ENCODE measurements at regions not wholly inside any gene's neighbourhood (a gene's known extent, or its start where the extent isn't known, plus 50 kb on each side); places are given as distances from the start of the nearest gene placed in this dataset.

GRCh38 chr2:219969508-219969907 lies 342.1 kb downstream of the SLC4A3 start:
- Histone ChIP-seq H3K36me3 (ENCODE audit: control insufficient read depth, insufficient read depth, low read length) (no peaks in the 10 kb centered on the region), H3K4me3 (ENCODE audit: low read depth, low read length) (no peak overlapping the region)

GRCh38 chr2:219973136-219973535 lies 345.7 kb downstream of the SLC4A3 start:
- H3K4me1 ChIP-seq (ENCODE audit: control insufficient read depth, insufficient read depth, low read length) = no peaks in the 10 kb centered on the region
- H3K4me3 ChIP-seq (ENCODE audit: low read depth, low read length) = no peak overlapping the region
- no peaks in the 10 kb centered on the region for H3K36me3 ChIP-seq (ENCODE audit: control insufficient read depth, insufficient read depth, low read length)
- peaks cover 2% of the 10 kb centered on the region; the same call in 1 of the 2 replicates for H3K9me3 ChIP-seq (ENCODE audit: control insufficient read depth, insufficient read depth, low read depth, low read length)
- H3K27me3 ChIP-seq (ENCODE audit: control insufficient read depth, insufficient read depth, low read length) = no peaks in the 10 kb centered on the region
- H3K9ac ChIP-seq (ENCODE audit: low read length) = no peak overlapping the region
- no peak overlapping the region for H3K27ac ChIP-seq (ENCODE audit: low read depth, low read length)

More at GRCh38 chr2:219969508-219969907, 342.1 kb downstream of the SLC4A3 start:
- peaks cover 2% of the 10 kb centered on the region; the same call in 1 of the 2 replicates for H3K9me3 ChIP-seq (ENCODE audit: control insufficient read depth, insufficient read depth, low read depth, low read length)
- peaks cover 2% of the 10 kb centered on the region; the same call in 1 of the 2 replicates for H3K27me3 ChIP-seq (ENCODE audit: control insufficient read depth, insufficient read depth, low read length)
- peaks cover 27% of the 10 kb centered on the region for H3K4me1 ChIP-seq (ENCODE audit: control insufficient read depth, insufficient read depth, low read length)
- no peak overlapping the region for H3K27ac ChIP-seq (ENCODE audit: low read depth, low read length)
- H3K9ac ChIP-seq (ENCODE audit: low read length) = no peak overlapping the region

GRCh38 chr2:219976871-219977270 lies 349.4 kb downstream of the SLC4A3 start:
- no peak overlapping the region for H3K27ac ChIP-seq (ENCODE audit: low read depth, low read length)

GRCh38 chr2:219980638-219981037 lies 353.2 kb downstream of the SLC4A3 start:
- Histone ChIP-seq H3K27ac (ENCODE audit: low read depth, low read length) (no peak overlapping the region), H3K9me3 (ENCODE audit: control insufficient read depth, insufficient read depth, low read depth, low read length) (peaks cover 3% of the 10 kb centered on the region; the same call in 1 of the 2 replicates), H3K4me1 (ENCODE audit: control insufficient read depth, insufficient read depth, low read length) (no peaks in the 10 kb centered on the region), H3K36me3 (ENCODE audit: control insufficient read depth, insufficient read depth, low read length) (no peaks in the 10 kb centered on the region), H3K4me3 (ENCODE audit: low read depth, low read length) (no peak overlapping the region), H3K9ac (ENCODE audit: low read length) (no peak overlapping the region), H3K27me3 (ENCODE audit: control insufficient read depth, insufficient read depth, low read length) (no peaks in the 10 kb centered on the region)

More at GRCh38 chr2:219976871-219977270, 349.4 kb downstream of the SLC4A3 start:
- H3K4me1 ChIP-seq (ENCODE audit: control insufficient read depth, insufficient read depth, low read length) = no peaks in the 10 kb centered on the region
- no peak overlapping the region for H3K4me3 ChIP-seq (ENCODE audit: low read depth, low read length)
- no peaks in the 10 kb centered on the region; the same call in 1 of the 2 replicates for H3K9me3 ChIP-seq (ENCODE audit: control insufficient read depth, insufficient read depth, low read depth, low read length)
- H3K36me3 ChIP-seq (ENCODE audit: control insufficient read depth, insufficient read depth, low read length) = no peaks in the 10 kb centered on the region
- H3K27me3 ChIP-seq (ENCODE audit: control insufficient read depth, insufficient read depth, low read length) = no peaks in the 10 kb centered on the region
- no peak overlapping the region for H3K9ac ChIP-seq (ENCODE audit: low read length)

- Histone ChIP-seq H3K36me3 (ENCODE audit: control insufficient read depth, insufficient read depth, low read length) (no peaks in the 10 kb centered on the region), H3K9me3 (ENCODE audit: control insufficient read depth, insufficient read depth, low read depth, low read length) (0 out of 2 replicates have a peak, but pooled peaks cover 3% of the 10 kb centered on the region), H3K4me1 (ENCODE audit: control insufficient read depth, insufficient read depth, low read length) (no peaks in the 10 kb centered on the region), H3K27me3 (ENCODE audit: control insufficient read depth, insufficient read depth, low read length) (no peaks in the 10 kb centered on the region), H3K9ac (ENCODE audit: low read length) (no peak overlapping the region), H3K27ac (ENCODE audit: low read depth, low read length) (no peak overlapping the region), H3K4me3 (ENCODE audit: low read depth, low read length) (no peak overlapping the region)
Measured at GRCh38 chr2:219983836-219984235, 356.4 kb downstream of the SLC4A3 start.

- Histone ChIP-seq H3K27ac (ENCODE audit: low read depth, low read length) (no peak overlapping the region), H3K9ac (ENCODE audit: low read length) (no peak overlapping the region), H3K36me3 (ENCODE audit: control insufficient read depth, insufficient read depth, low read length) (no peaks in the 10 kb centered on the region), H3K9me3 (ENCODE audit: control insufficient read depth, insufficient read depth, low read depth, low read length) (0 out of 2 replicates have a peak, but pooled peaks cover 3% of the 10 kb centered on the region), H3K4me1 (ENCODE audit: control insufficient read depth, insufficient read depth, low read length) (peaks cover 5% of the 10 kb centered on the region; the same call in 1 of the 2 replicates), H3K27me3 (ENCODE audit: control insufficient read depth, insufficient read depth, low read length) (no peaks in the 10 kb centered on the region), H3K4me3 (ENCODE audit: low read depth, low read length) (no peak overlapping the region)
Measured at GRCh38 chr2:219985017-219985416, 357.6 kb downstream of the SLC4A3 start.

GRCh38 chr2:219987830-219988229 lies 360.4 kb downstream of the SLC4A3 start:
- Histone ChIP-seq H3K9ac (ENCODE audit: low read length) (no peak overlapping the region), H3K27ac (ENCODE audit: low read depth, low read length) (no peak overlapping the region)

GRCh38 chr2:219989744-219990143 lies 362.3 kb downstream of the SLC4A3 start:
- no peak overlapping the region for H3K27ac ChIP-seq (ENCODE audit: low read depth, low read length)
- no peaks in the 10 kb centered on the region for H3K36me3 ChIP-seq (ENCODE audit: control insufficient read depth, insufficient read depth, low read length)
- no peaks in the 10 kb centered on the region for H3K27me3 ChIP-seq (ENCODE audit: control insufficient read depth, insufficient read depth, low read length)
- H3K9me3 ChIP-seq (ENCODE audit: control insufficient read depth, insufficient read depth, low read depth, low read length) = 0 out of 2 replicates have a peak, but pooled peaks cover 2% of the 10 kb centered on the region
- H3K4me1 ChIP-seq (ENCODE audit: control insufficient read depth, insufficient read depth, low read length) = peaks cover 5% of the 10 kb centered on the region; the same call in 1 of the 2 replicates
- H3K9ac ChIP-seq (ENCODE audit: low read length) = no peak overlapping the region
- no peak overlapping the region for H3K4me3 ChIP-seq (ENCODE audit: low read depth, low read length)

More at GRCh38 chr2:219987830-219988229, 360.4 kb downstream of the SLC4A3 start:
- Histone ChIP-seq H3K36me3 (ENCODE audit: control insufficient read depth, insufficient read depth, low read length) (no peaks in the 10 kb centered on the region), H3K27me3 (ENCODE audit: control insufficient read depth, insufficient read depth, low read length) (no peaks in the 10 kb centered on the region), H3K4me1 (ENCODE audit: control insufficient read depth, insufficient read depth, low read length) (peaks cover 5% of the 10 kb centered on the region; the same call in 1 of the 2 replicates), H3K9me3 (ENCODE audit: control insufficient read depth, insufficient read depth, low read depth, low read length) (0 out of 2 replicates have a peak, but pooled peaks cover 3% of the 10 kb centered on the region), H3K4me3 (ENCODE audit: low read depth, low read length) (no peak overlapping the region)

- no peaks in the 10 kb centered on the region for H3K9me3 ChIP-seq (ENCODE audit: control insufficient read depth, insufficient read depth, low read depth, low read length)
- no peak overlapping the region for H3K4me3 ChIP-seq (ENCODE audit: low read depth, low read length)
- H3K27ac ChIP-seq (ENCODE audit: low read depth, low read length) = no peak overlapping the region
- H3K9ac ChIP-seq (ENCODE audit: low read length) = no peak overlapping the region
- H3K27me3 ChIP-seq (ENCODE audit: control insufficient read depth, insufficient read depth, low read length) = no peaks in the 10 kb centered on the region
- H3K36me3 ChIP-seq (ENCODE audit: control insufficient read depth, insufficient read depth, low read length) = no peaks in the 10 kb centered on the region
- H3K4me1 ChIP-seq (ENCODE audit: control insufficient read depth, insufficient read depth, low read length) = peaks cover 5% of the 10 kb centered on the region; the same call in 1 of the 2 replicates
Measured at GRCh38 chr2:219991116-219991515, 363.7 kb downstream of the SLC4A3 start.

- H3K27me3 ChIP-seq (ENCODE audit: control insufficient read depth, insufficient read depth, low read length) = no peaks in the 10 kb centered on the region
- peaks cover 8% of the 10 kb centered on the region; the same call in 1 of the 2 replicates for H3K4me1 ChIP-seq (ENCODE audit: control insufficient read depth, insufficient read depth, low read length)
- peaks cover 4% of the 10 kb centered on the region; the same call in 1 of the 2 replicates for H3K9me3 ChIP-seq (ENCODE audit: control insufficient read depth, insufficient read depth, low read depth, low read length)
- no peak overlapping the region for H3K9ac ChIP-seq (ENCODE audit: low read length)
- H3K4me3 ChIP-seq (ENCODE audit: low read depth, low read length) = no peak overlapping the region
- H3K27ac ChIP-seq (ENCODE audit: low read depth, low read length) = no peak overlapping the region
- no peaks in the 10 kb centered on the region for H3K36me3 ChIP-seq (ENCODE audit: control insufficient read depth, insufficient read depth, low read length)
Measured at GRCh38 chr2:219995399-219995798, 368.0 kb downstream of the SLC4A3 start.

GRCh38 chr2:219995991-219996765 lies 368.7 kb downstream of the SLC4A3 start:
- H3K27ac ChIP-seq (ENCODE audit: low read depth, low read length) = no peak overlapping the region
- peaks cover 8% of the 10 kb centered on the region; the same call in 1 of the 2 replicates for H3K4me1 ChIP-seq (ENCODE audit: control insufficient read depth, insufficient read depth, low read length)
- H3K36me3 ChIP-seq (ENCODE audit: control insufficient read depth, insufficient read depth, low read length) = no peaks in the 10 kb centered on the region
- H3K9ac ChIP-seq (ENCODE audit: low read length) = no peak overlapping the region
- H3K9me3 ChIP-seq (ENCODE audit: control insufficient read depth, insufficient read depth, low read depth, low read length) = peaks cover 4% of the 10 kb centered on the region; the same call in 1 of the 2 replicates
- H3K4me3 ChIP-seq (ENCODE audit: low read depth, low read length) = no peak overlapping the region
- no peaks in the 10 kb centered on the region for H3K27me3 ChIP-seq (ENCODE audit: control insufficient read depth, insufficient read depth, low read length)

Data from HUES6 (cell line).